GM10266 (cell line): ENCODE measurements at regions not wholly inside any gene's neighbourhood (a gene's known extent, or its start where the extent isn't known, plus 50 kb on each side); places are given as distances from the start of the nearest gene placed in this dataset.

ENCODE experiments used
- DNase-seq: peaks from one replicate; pipeline ENCODE4 v3.0.0; 2012; ENCODE audit errors: extremely low spot score
- CTCF ChIP-seq: IDR thresholded peaks from 2 replicates; pipeline ENCODE4 v1.5.1; 2012; ENCODE audit warnings: mild to moderate bottlenecking, low read depth; ENCODE audit not compliant: control insufficient read depth, insufficient read depth; ENCODE audit errors: missing control alignments

- no peak for DNase-seq
- no peak for TF ChIP-seq CTCF
These were observed 155.9 kb downstream of the CCDC34 start for GRCh38 chr11:27207025-27207650.

- no peak for TF ChIP-seq CTCF
These were observed 157.0 kb downstream of the CCDC34 start for GRCh38 chr11:27205779-27206570.

GRCh38 chr11:27205250-27205649, 157.8 kb downstream of the CCDC34 start:
- DNase-seq, result no peak
- no peak for TF ChIP-seq CTCF

More at GRCh38 chr11:27205779-27206570, 157.0 kb downstream of the CCDC34 start:
- no peak for DNase-seq

GRCh38 chr11:27204529-27204928, 158.5 kb downstream of the CCDC34 start:
- DNase-seq, result no peak
- peak; percentile 53 for TF ChIP-seq CTCF

GRCh38 chr11:27203077-27203647, 159.9 kb downstream of the CCDC34 start:
- DNase-seq, result no peak
- TF ChIP-seq CTCF, result no peak

- no peak for DNase-seq
- no peak for TF ChIP-seq CTCF
These were observed 161.1 kb downstream of the BBOX1 start for GRCh38 chr11:27201454-27202302.
